GM23338 (cell line): ENCODE measurements at regions not wholly inside any gene's neighbourhood (a gene's known extent, or its start where the extent isn't known, plus 50 kb on each side); places are given as distances from the start of the nearest gene placed in this dataset.
A peak's percentile ranks its signal among the peaks of the same experiment; 100 is the strongest.

Experiments
- ATAC-seq: fragments of 200-7000 bp; cut with Tn5 transposase; 3 replicates; pipeline ENCODE4 v1.9.1; 2020
- DNase-seq: peaks from one replicate; pipeline ENCODE4 v3.0.0-alpha.2; 2015; ENCODE audit warnings: low spot score
- H2AFZ ChIP-seq: fragments of 200-600 bp; sonication (generic); 2 replicates; pipeline ENCODE4 v1.8.0; 2016; ENCODE audit warnings: antibody characterized with exemption, mild to moderate bottlenecking, moderate library complexity
- H3F3A ChIP-seq: fragments of 200-600 bp; sonication (generic); replicated peaks from 2 replicates; pipeline ENCODE4 v1.8.0; 2017; ENCODE audit warnings: antibody characterized with exemption, mixed run types, low read depth
- H3K27ac ChIP-seq: fragments of 200-600 bp; sonication (generic); 2 replicates; pipeline ENCODE4 v1.6.1; 2016; ENCODE audit warnings: low read depth
- H3K27me3 ChIP-seq: fragments of 200-600 bp; sonication (generic); 2 replicates; pipeline ENCODE4 v1.8.0; 2016; ENCODE audit warnings: mild to moderate bottlenecking, mixed run types, moderate library complexity; ENCODE audit not compliant: insufficient read depth
- H3K36me3 ChIP-seq: fragments of 200-600 bp; sonication (generic); 2 replicates; pipeline ENCODE4 v1.8.0; 2016; ENCODE audit warnings: mild to moderate bottlenecking; ENCODE audit not compliant: insufficient read depth
- H3K4me1 ChIP-seq: fragments of 200-600 bp; sonication (generic); 2 replicates; pipeline ENCODE4 v1.8.0; 2016; ENCODE audit warnings: mild to moderate bottlenecking, moderate library complexity; ENCODE audit not compliant: insufficient read depth
- H3K4me2 ChIP-seq: fragments of 200-600 bp; sonication (generic); 2 replicates; pipeline ENCODE4 v1.7.1; 2017; ENCODE audit warnings: mixed run types
- H3K4me3 ChIP-seq: fragments of 200-600 bp; sonication (generic); 2 replicates; pipeline ENCODE4 v1.6.1; 2016; ENCODE audit warnings: mixed run types
- H3K79me2 ChIP-seq: fragments of 200-600 bp; sonication (generic); replicated peaks from 2 replicates; pipeline ENCODE4 v1.8.0; 2017; ENCODE audit warnings: mild to moderate bottlenecking; ENCODE audit not compliant: insufficient read depth
- H3K9me2 ChIP-seq: fragments of 200-600 bp; sonication (generic); 2 replicates; pipeline ENCODE4 v1.8.0; 2017; ENCODE audit not compliant: insufficient read depth
- H4K20me1 ChIP-seq: fragments of 200-600 bp; sonication (generic); replicated peaks from 2 replicates; pipeline ENCODE4 v1.8.0; 2017; ENCODE audit warnings: mild to moderate bottlenecking; ENCODE audit not compliant: insufficient read depth
- H3K27ac Mint-ChIP-seq: 2 replicates; pipeline ENCODE4 v1.8.0; 2020; ENCODE audit warnings: inconsistent platforms, mild to moderate bottlenecking, moderate library complexity, mixed read lengths
- H3K27me3 Mint-ChIP-seq: 3 replicates; pipeline ENCODE4 v1.8.0; 2022; ENCODE audit warnings: low read depth, mild to moderate bottlenecking, moderate library complexity, mixed read lengths, inconsistent platforms; ENCODE audit not compliant: insufficient read depth, poor library complexity
- H3K36me3 Mint-ChIP-seq: 3 replicates; pipeline ENCODE4 v1.8.0; 2021; ENCODE audit warnings: low read depth, mild to moderate bottlenecking, inconsistent platforms, moderate library complexity, mixed read lengths
- H3K4me1 Mint-ChIP-seq: 3 replicates; pipeline ENCODE4 v1.8.0; 2020; ENCODE audit warnings: mild to moderate bottlenecking, inconsistent platforms, mixed read lengths
- H3K4me3 Mint-ChIP-seq: 3 replicates; pipeline ENCODE4 v1.8.0; 2021; ENCODE audit warnings: moderate library complexity, mild to moderate bottlenecking, inconsistent platforms, mixed read lengths
- H3K9me3 Mint-ChIP-seq: 3 replicates; pipeline ENCODE4 v1.8.0; 2020; ENCODE audit warnings: moderate library complexity, mild to moderate bottlenecking, inconsistent platforms, mixed read lengths
- EZH2 ChIP-seq: fragments of 200-600 bp; sonication (generic); IDR thresholded peaks from one replicate; pipeline ENCODE4 v1.8.0; 2017; ENCODE audit warnings: antibody characterized with exemption, mild to moderate bottlenecking, low read depth; ENCODE audit not compliant: unreplicated experiment
- JUNB ChIP-seq: IDR thresholded peaks from one replicate; pipeline ENCODE4 v1.6.1; 2016; ENCODE audit warnings: antibody characterized with exemption; ENCODE audit not compliant: unreplicated experiment
- NANOG ChIP-seq: IDR thresholded peaks from 2 replicates; pipeline ENCODE4 v1.6.1; 2016; ENCODE audit warnings: antibody characterized with exemption, borderline replicate concordance
- ZNF462 ChIP-seq: fragments of 250-450 bp; sonication (Bioruptor Pico); IDR thresholded peaks from 2 replicates; pipeline ENCODE4 v1.5.0; 2020; ENCODE audit warnings: mild to moderate bottlenecking, moderate library complexity
- TF ChIP-seq, protein P1 (sequence below), 2 experiments: fragments of 200-600 bp in 1 of 2; sonication (generic) in 1 of 2; conservative IDR thresholded peaks; 2 replicates each; pipeline versions ENCODE4 v1.5.1 to v1.6.1; 2016 to 2017; ENCODE audit warnings: antibody characterized with exemption in 2 of 2, low read depth in 2 of 2, mild to moderate bottlenecking in 2 of 2, moderate library complexity in 1 of 2
- TF ChIP-seq, protein P2 (sequence below): IDR thresholded peaks from 2 replicates; pipeline ENCODE4 v1.6.1; 2016; ENCODE audit warnings: antibody characterized with exemption

- Mint-ChIP-seq H3K9me3 (no peaks in the 10 kb centered on the region; the same call in 2 of the 3 replicates), H3K4me1 (peaks cover 8% of the 10 kb centered on the region; the same call in 2 of the 3 replicates), H3K36me3 (no peaks in the 10 kb centered on the region), H3K27ac (no peak overlapping the region), H3K27me3 (peaks cover 5% of the 10 kb centered on the region), H3K4me3 (no peak overlapping the region)
- H3K27me3 ChIP-seq, result no peaks in the 10 kb centered on the region
- peak; percentile 76 for ATAC-seq
- H3K36me3 ChIP-seq, result no peaks in the 10 kb centered on the region
- H2AFZ ChIP-seq, result no peak overlapping the region
- H3F3A ChIP-seq, result 0 out of 2 replicates have a peak, but pooled peaks cover 4% of the 10 kb centered on the region
- no peak overlapping the region for H3K27ac ChIP-seq
- TF ChIP-seq NANOG, result no peak
- TF ChIP-seq, protein P1, sequence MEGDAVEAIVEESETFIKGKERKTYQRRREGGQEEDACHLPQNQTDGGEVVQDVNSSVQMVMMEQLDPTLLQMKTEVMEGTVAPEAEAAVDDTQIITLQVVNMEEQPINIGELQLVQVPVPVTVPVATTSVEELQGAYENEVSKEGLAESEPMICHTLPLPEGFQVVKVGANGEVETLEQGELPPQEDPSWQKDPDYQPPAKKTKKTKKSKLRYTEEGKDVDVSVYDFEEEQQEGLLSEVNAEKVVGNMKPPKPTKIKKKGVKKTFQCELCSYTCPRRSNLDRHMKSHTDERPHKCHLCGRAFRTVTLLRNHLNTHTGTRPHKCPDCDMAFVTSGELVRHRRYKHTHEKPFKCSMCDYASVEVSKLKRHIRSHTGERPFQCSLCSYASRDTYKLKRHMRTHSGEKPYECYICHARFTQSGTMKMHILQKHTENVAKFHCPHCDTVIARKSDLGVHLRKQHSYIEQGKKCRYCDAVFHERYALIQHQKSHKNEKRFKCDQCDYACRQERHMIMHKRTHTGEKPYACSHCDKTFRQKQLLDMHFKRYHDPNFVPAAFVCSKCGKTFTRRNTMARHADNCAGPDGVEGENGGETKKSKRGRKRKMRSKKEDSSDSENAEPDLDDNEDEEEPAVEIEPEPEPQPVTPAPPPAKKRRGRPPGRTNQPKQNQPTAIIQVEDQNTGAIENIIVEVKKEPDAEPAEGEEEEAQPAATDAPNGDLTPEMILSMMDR (conservative IDR thresholded peaks at IDR 0.05; ENCODE audit: low read depth in 2 of 2), result peak; percentile 50 to 84
- no peak overlapping the region for H3K4me3 ChIP-seq
- peak; percentile 67 for DNase-seq
- H3K4me2 ChIP-seq, result no peak overlapping the region
- no peaks in the 10 kb centered on the region for H3K9me2 ChIP-seq
- H4K20me1 ChIP-seq, result no peaks in the 10 kb centered on the region
- H3K4me1 ChIP-seq, result no peaks in the 10 kb centered on the region
- H3K79me2 ChIP-seq, result no peaks in the 10 kb centered on the region
Observed at GRCh38 chr10:131689016-131689415, 211.8 kb upstream of the PPP2R2D start.

DNA sequence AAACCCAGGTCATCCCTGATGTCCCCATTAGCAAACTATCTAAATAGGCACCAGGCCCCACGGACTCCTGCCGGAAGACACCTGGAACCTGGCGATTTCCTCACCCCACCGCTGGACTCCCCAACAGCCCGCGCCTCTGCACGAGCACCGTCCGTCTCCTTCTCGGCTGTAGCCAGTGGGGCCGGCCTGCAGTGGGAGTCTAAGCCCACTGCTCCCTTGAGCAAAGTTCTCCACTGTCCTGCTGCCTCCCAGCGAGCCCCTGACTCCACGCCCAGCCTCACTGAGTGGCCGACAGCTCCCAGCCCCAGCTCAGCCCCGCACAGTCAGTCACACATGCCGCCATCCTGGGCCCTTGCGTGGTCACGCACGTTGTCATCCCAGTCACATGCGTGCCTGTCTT, 211.3 kb upstream of the PPP2R2D start:
- Histone ChIP-seq H3K79me2 (no peaks in the 10 kb centered on the region), H3F3A (0 out of 2 replicates have a peak, but pooled peaks cover 4% of the 10 kb centered on the region), H3K9me2 (no peaks in the 10 kb centered on the region), H3K4me1 (no peaks in the 10 kb centered on the region), H2AFZ (no peak overlapping the region), H3K4me3 (no peak overlapping the region), H3K27me3 (no peaks in the 10 kb centered on the region), H3K4me2 (no peak overlapping the region), H4K20me1 (no peaks in the 10 kb centered on the region), H3K27ac (no peak overlapping the region), H3K36me3 (no peaks in the 10 kb centered on the region)
- H3K9me3 Mint-ChIP-seq, result no peaks in the 10 kb centered on the region; the same call in 2 of the 3 replicates
- H3K27ac Mint-ChIP-seq, result no peak overlapping the region
- no peaks in the 10 kb centered on the region for H3K36me3 Mint-ChIP-seq
- ATAC-seq, result no peak
- no peak overlapping the region for H3K4me3 Mint-ChIP-seq
- peaks cover 5% of the 10 kb centered on the region for H3K27me3 Mint-ChIP-seq
- DNase-seq, result no peak
- peaks cover 8% of the 10 kb centered on the region; the same call in 2 of the 3 replicates for H3K4me1 Mint-ChIP-seq
- no peak for TF ChIP-seq JUNB
- no peak for TF ChIP-seq ZNF462 (CRISPR knock-in tag)
- TF ChIP-seq, protein P2, sequence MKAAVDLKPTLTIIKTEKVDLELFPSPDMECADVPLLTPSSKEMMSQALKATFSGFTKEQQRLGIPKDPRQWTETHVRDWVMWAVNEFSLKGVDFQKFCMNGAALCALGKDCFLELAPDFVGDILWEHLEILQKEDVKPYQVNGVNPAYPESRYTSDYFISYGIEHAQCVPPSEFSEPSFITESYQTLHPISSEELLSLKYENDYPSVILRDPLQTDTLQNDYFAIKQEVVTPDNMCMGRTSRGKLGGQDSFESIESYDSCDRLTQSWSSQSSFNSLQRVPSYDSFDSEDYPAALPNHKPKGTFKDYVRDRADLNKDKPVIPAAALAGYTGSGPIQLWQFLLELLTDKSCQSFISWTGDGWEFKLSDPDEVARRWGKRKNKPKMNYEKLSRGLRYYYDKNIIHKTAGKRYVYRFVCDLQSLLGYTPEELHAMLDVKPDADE, result no peak
- TF ChIP-seq EZH2, result no peak
- TF ChIP-seq, protein P1 (conservative IDR thresholded peaks at IDR 0.05; ENCODE audit: low read depth in 2 of 2), result no peak
